BE2C (cell line): ENCODE measurements at regions not wholly inside any gene's neighbourhood (a gene's known extent, or its start where the extent isn't known, plus 50 kb on each side); places are given as distances from the start of the nearest gene placed in this dataset.

ENCODE experiments used
- DNase-seq: peaks from one replicate; pipeline ENCODE4 v3.0.0-alpha.2; 2020
- H3K27me3 ChIP-seq: fragments of 250-450 bp; sonication (Bioruptor Pico); 2 replicates; pipeline ENCODE4 v1.5.1; 2020; ENCODE audit warnings: mild to moderate bottlenecking
- H3K36me3 ChIP-seq: fragments of 250-450 bp; sonication (Bioruptor Pico); 2 replicates; pipeline ENCODE4 v1.5.1; 2020; ENCODE audit warnings: mild to moderate bottlenecking
- H3K4me1 ChIP-seq: fragments of 250-450 bp; sonication (Bioruptor Pico); 2 replicates; pipeline ENCODE4 v1.5.1; 2020
- H3K4me3 ChIP-seq: 2 replicates; pipeline ENCODE4 v1.5.1; 2011; ENCODE audit warnings: low read depth, low read length
- H3K9me3 ChIP-seq: fragments of 250-450 bp; sonication (Bioruptor Pico); 2 replicates; pipeline ENCODE4 v1.5.1; 2020
- TF ChIP-seq, protein P1 (sequence below): IDR thresholded peaks from 2 replicates; pipeline ENCODE4 v1.5.1; 2012; ENCODE audit warnings: mild to moderate bottlenecking, low read depth, low read length

DNA sequence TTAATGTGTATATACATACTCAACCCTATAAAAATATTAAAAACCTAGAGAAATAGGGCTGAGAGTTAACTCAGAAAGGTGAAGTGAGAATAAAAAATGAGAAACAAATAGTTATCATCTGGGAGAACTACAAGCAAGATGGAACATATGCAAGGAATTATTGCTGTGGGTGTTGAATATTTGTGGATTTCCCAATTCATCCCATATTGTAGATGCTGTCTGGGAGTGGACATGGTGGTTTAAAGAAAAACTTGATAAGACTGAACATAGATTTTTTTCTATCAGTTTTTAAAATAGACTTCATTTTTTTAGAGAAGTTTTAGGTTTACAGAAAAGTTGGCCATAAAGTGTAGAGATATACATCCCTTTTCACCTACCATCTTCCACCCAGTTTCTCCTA lies 263.5 kb downstream of the SPATA31D1 start:
- H3K4me3 ChIP-seq: no peak overlapping the region
- no peaks in the 10 kb centered on the region for H3K27me3 ChIP-seq
- H3K36me3 ChIP-seq: no peaks in the 10 kb centered on the region
- no peaks in the 10 kb centered on the region for H3K9me3 ChIP-seq
- DNase-seq: no peak
- no peaks in the 10 kb centered on the region for H3K4me1 ChIP-seq
- TF ChIP-seq, protein P1, sequence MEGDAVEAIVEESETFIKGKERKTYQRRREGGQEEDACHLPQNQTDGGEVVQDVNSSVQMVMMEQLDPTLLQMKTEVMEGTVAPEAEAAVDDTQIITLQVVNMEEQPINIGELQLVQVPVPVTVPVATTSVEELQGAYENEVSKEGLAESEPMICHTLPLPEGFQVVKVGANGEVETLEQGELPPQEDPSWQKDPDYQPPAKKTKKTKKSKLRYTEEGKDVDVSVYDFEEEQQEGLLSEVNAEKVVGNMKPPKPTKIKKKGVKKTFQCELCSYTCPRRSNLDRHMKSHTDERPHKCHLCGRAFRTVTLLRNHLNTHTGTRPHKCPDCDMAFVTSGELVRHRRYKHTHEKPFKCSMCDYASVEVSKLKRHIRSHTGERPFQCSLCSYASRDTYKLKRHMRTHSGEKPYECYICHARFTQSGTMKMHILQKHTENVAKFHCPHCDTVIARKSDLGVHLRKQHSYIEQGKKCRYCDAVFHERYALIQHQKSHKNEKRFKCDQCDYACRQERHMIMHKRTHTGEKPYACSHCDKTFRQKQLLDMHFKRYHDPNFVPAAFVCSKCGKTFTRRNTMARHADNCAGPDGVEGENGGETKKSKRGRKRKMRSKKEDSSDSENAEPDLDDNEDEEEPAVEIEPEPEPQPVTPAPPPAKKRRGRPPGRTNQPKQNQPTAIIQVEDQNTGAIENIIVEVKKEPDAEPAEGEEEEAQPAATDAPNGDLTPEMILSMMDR: no peak

DNA sequence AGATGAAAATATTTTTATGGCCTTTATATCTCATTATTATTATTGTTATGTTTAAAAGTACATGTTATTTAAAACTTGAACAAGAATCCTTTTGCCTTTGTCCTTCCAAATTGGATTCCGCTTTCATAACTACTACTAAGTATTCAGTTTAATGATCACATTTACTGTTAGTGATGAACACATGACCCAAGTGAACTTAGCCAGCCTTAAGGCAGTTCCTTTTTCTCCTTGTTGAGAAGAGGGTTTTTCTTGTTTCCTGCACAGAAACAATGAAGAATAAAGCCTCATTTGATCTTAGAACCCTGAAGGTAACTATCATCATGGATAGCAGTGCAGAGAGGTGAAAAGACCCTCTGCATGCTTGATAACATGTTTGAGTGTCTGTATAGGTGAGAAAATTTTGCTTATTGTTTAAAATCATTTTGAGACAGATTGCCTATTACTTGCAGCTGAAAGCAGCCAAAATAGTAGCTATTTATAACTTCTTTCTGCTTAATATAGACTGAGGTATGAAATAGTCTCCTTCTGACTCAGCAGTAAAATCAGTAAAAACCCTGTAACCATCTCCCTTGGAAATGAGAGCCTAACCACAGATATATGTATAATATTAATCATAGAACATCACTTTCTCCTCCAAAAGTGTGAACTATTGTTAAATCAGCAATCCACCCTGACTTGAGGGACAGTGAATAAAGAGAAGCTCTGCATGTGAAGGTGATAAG lies 266.2 kb downstream of the SPATA31D1 start:
- Histone ChIP-seq H3K27me3 (no peaks in the 10 kb centered on the region), H3K9me3 (no peaks in the 10 kb centered on the region; the same call in 1 of the 2 replicates), H3K36me3 (no peaks in the 10 kb centered on the region), H3K4me3 (no peak overlapping the region), H3K4me1 (no peaks in the 10 kb centered on the region)
- no peak for DNase-seq
- TF ChIP-seq, protein P1: no peak

- Histone ChIP-seq H3K36me3 (no peaks in the 10 kb centered on the region), H3K27me3 (no peaks in the 10 kb centered on the region), H3K9me3 (no peaks in the 10 kb centered on the region; the same call in 1 of the 2 replicates), H3K4me1 (no peaks in the 10 kb centered on the region), H3K4me3 (no peak overlapping the region)
- TF ChIP-seq, protein P1: no peak
- no peak for DNase-seq
These were observed 267.1 kb downstream of the SPATA31D1 start for GRCh38 chr9:82255481-82256176.

DNA sequence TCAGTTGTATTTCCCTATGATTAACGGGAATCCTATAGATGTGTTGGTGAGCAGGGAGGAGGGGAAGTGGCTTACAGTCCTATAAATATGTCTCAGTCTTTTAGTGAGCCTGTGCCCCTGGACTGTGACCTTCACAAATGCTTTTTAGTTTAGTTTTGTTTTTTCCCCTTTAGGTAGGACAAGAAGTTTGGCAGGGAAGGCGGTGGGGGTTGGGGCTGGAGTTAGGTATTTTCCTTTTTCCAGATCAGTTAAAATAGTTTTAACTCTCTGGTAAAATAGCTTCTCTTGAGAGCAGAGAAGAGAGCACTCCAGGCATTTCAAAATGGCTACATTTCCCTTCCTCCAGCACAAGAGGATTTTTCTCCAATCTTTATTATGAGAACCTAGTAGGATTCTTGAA lies 272.1 kb downstream of the SPATA31D1 start:
- no peaks in the 10 kb centered on the region for H3K4me1 ChIP-seq
- H3K9me3 ChIP-seq: no peaks in the 10 kb centered on the region; the same call in 1 of the 2 replicates
- H3K36me3 ChIP-seq: no peaks in the 10 kb centered on the region
- no peak for DNase-seq
- TF ChIP-seq, protein P1: no peak
- no peak overlapping the region for H3K4me3 ChIP-seq
- no peaks in the 10 kb centered on the region for H3K27me3 ChIP-seq

- Histone ChIP-seq H3K36me3 (no peaks in the 10 kb centered on the region), H3K27me3 (no peaks in the 10 kb centered on the region), H3K4me1 (no peaks in the 10 kb centered on the region), H3K4me3 (no peak overlapping the region), H3K9me3 (no peaks in the 10 kb centered on the region)
- TF ChIP-seq, protein P1: no peak
- no peak for DNase-seq
These were observed 275.0 kb downstream of the SPATA31D1 start for GRCh38 chr9:82263619-82264018.

DNA sequence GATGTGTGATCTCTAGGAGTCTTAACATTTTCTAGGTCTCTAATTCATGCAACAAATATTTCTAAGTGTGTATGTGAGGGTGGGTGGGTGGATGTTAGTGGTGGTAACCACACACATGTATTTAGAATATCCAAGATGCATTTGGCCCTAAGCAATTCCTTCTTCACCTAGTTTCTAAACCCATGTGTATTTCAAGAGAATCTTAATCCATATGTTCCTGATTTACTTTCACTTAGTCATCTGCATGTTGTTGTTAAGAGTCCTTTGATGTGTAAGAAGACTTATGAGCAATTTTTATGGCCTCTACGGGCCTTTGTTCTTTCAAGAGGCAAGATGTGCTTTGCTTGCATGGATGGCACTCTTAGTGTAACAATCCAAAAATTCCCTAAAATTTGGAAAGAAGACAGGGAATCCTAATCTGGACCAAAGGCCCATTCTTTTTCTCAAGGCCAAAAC lies 282.6 kb downstream of the SPATA31D1 start:
- H3K36me3 ChIP-seq: no peaks in the 10 kb centered on the region
- no peaks in the 10 kb centered on the region for H3K27me3 ChIP-seq
- H3K4me3 ChIP-seq: no peak overlapping the region
- no peaks in the 10 kb centered on the region for H3K9me3 ChIP-seq
- no peak for DNase-seq
- TF ChIP-seq, protein P1: no peak
- no peaks in the 10 kb centered on the region for H3K4me1 ChIP-seq
